ENCODE measurements at regions not wholly inside any gene's neighbourhood (a gene's known extent, or its start where the extent isn't known, plus 50 kb on each side); places are given as distances from the start of the nearest gene placed in this dataset.

GRCh38 chr2:55759271-55759921, 65.8 kb upstream of the PNPT1 start:
- Mint-ChIP-seq H3K27me3 (peaks cover 4% of the 10 kb centered on the region), H3K9me3 (no peaks in the 10 kb centered on the region), H3K36me3 (no peaks in the 10 kb centered on the region), H3K4me1 (no peaks in the 10 kb centered on the region), H3K27ac (no peak overlapping the region), H3K4me3 (no peak overlapping the region)
- CTCF ChIA-PET = no interaction called here
- DNase-seq = no peak

DNA sequence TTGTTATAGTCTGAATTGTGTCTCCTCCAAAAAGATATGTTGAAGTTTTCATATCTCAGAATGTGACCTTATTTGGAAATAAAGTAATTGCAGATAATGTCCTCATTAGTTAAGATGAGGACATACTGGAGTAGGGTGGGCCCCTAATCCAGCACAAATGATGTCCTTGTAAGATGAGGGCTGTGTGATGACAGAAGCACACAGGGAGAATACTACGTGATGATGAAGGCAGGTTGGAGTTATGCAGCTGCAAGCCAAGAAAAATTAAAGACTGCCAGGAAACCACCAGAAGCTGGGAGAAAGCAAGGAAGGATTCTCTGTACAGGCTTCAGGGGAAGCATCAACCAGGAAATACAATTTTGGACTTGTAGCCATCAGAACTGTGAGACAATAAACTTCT, 58.3 kb upstream of the PNPT1 start:
- no peaks in the 10 kb centered on the region for H3K4me1 Mint-ChIP-seq
- H3K4me3 Mint-ChIP-seq = no peak overlapping the region
- H3K27me3 Mint-ChIP-seq = no peaks in the 10 kb centered on the region
- CTCF ChIA-PET = no interaction called here
- H3K9me3 Mint-ChIP-seq = no peaks in the 10 kb centered on the region
- H3K36me3 Mint-ChIP-seq = no peaks in the 10 kb centered on the region
- DNase-seq = no peak
- H3K27ac Mint-ChIP-seq = no peak overlapping the region

GRCh38 chr2:55743583-55743982, 49.9 kb upstream of the PNPT1 start:
- no peaks in the 10 kb centered on the region for H3K9me3 Mint-ChIP-seq
- no peak overlapping the region for H3K27ac Mint-ChIP-seq
- H3K4me1 Mint-ChIP-seq = no peaks in the 10 kb centered on the region
- CTCF ChIA-PET = no interaction called here
- no peak overlapping the region for H3K4me3 Mint-ChIP-seq
- no peak for DNase-seq
- H3K36me3 Mint-ChIP-seq = no peaks in the 10 kb centered on the region
- H3K27me3 Mint-ChIP-seq = no peaks in the 10 kb centered on the region

Data from activated naive CD4-positive, alpha-beta T cell treated with anti-CD3 and anti-CD28 coated beads, Interleukin-2, amount 10 ng/mL, durations not matched to agents 7 days and 5 days (primary cell).